VCaP (cell line): ENCODE measurements at regions not wholly inside any gene's neighbourhood (a gene's known extent, or its start where the extent isn't known, plus 50 kb on each side); places are given as distances from the start of the nearest gene placed in this dataset.

Source experiments
- H3K27ac ChIP-seq: fragments of 450-650 bp; 2 replicates; pipeline ENCODE4 v1.5.1; 2017
- TF ChIP-seq, protein P1 (sequence below): fragments of 450-650 bp; conservative IDR thresholded peaks from 2 replicates; pipeline ENCODE4 v1.5.1; 2017; ENCODE audit warnings: mild to moderate bottlenecking, moderate library complexity

DNA sequence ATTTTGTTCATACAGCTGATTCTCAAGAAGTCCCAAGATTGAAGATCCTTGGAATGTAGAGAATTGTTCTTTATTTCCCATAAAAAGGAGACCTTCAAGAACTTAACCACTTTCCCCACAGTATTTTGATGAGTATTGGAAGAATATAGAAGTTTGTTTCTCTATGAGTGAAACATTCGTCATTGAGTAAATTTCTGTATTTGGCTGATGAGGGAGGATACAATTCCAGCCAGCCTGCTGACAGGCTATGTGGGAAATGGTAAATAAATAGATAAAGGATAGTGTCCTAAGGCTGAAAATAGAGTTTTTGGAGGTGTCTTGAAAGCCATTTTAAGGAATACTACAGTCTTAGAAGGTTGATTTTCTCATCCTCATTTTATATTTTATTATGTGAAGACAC lies 1076.1 kb downstream of the ROBO2 start:
- TF ChIP-seq, protein P1, sequence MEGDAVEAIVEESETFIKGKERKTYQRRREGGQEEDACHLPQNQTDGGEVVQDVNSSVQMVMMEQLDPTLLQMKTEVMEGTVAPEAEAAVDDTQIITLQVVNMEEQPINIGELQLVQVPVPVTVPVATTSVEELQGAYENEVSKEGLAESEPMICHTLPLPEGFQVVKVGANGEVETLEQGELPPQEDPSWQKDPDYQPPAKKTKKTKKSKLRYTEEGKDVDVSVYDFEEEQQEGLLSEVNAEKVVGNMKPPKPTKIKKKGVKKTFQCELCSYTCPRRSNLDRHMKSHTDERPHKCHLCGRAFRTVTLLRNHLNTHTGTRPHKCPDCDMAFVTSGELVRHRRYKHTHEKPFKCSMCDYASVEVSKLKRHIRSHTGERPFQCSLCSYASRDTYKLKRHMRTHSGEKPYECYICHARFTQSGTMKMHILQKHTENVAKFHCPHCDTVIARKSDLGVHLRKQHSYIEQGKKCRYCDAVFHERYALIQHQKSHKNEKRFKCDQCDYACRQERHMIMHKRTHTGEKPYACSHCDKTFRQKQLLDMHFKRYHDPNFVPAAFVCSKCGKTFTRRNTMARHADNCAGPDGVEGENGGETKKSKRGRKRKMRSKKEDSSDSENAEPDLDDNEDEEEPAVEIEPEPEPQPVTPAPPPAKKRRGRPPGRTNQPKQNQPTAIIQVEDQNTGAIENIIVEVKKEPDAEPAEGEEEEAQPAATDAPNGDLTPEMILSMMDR: no peak
- H3K27ac ChIP-seq: no peak overlapping the region

GRCh38 chr3:78116874-78117273 lies 1077.0 kb downstream of the ROBO2 start:
- H3K27ac ChIP-seq: no peak overlapping the region

GRCh38 chr3:78123058-78123457 lies 1083.2 kb downstream of the ROBO2 start:
- H3K27ac ChIP-seq: no peak overlapping the region
- TF ChIP-seq, protein P1: no peak

More at GRCh38 chr3:78116874-78117273, 1077.0 kb downstream of the ROBO2 start:
- TF ChIP-seq, protein P1: no peak

DNA sequence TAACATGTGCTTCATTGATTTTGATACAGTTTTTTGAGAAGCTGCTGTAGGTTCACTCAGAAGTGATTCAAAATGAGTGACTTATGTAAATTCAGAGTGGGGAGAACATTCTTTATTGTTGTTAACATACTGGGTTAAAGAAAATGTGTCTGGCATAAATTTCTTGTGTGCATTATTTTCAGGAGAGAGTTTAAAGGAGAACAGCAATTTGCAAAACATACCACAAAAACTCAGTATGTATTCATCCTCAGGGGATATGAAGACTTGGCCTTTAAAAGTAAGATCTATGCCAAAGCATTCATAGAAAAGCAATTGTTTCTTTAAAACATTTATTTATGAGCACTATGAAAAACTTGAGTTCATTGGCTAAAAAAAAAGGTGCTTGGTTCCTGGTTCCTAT lies 1089.8 kb downstream of the ROBO2 start:
- no peak overlapping the region for H3K27ac ChIP-seq
- TF ChIP-seq, protein P1: no peak

DNA sequence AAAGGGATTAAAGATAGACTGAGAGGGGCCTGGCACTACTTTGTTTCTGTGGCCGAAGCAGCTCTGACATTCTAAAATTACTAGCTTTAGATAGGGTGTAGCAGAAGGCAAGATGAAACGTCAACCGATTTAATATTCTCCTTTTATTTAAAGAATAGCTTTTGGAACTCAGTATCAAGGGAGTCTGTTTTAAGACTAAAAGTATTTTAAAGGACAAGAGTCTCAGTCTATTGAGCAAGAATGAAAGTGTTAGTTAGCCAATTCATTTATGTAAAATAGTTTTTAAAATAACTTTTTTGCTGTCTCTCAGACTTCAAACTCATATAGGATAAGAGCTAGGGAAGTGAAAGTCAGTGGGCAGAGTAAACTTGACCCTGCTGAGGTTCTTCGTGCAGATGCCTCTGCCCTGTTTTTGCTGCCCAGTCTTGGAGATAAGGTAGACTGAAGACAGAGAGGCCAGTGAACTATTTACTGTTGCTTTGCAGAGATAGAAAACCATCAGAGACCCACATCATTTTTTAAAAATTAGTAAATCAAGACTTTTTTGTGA lies 1090.9 kb downstream of the ROBO2 start:
- H3K27ac ChIP-seq: no peak overlapping the region

DNA sequence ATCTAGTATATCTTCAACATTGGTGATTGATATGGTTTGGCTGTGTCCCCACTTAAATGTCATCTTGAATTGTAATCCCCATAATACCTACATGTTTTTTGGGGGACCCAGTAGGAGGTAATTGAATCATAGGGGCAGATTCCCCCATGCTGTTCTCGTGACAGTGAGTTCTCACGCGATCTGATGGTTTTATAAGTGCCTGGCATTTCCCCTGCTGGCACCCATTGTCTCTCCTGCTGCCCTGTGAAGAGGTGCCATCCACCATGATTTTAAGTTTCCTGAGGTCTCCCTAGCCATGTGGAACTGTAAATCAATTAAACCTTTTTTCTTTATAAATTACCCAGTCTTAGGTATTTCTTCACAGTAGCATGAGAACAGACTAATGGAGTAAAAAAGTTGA lies 1094.6 kb downstream of the ROBO2 start:
- no peak overlapping the region for H3K27ac ChIP-seq
- TF ChIP-seq, protein P1: no peak

More for the DNA sequence above, 1090.9 kb downstream of the ROBO2 start:
- TF ChIP-seq, protein P1: no peak

DNA sequence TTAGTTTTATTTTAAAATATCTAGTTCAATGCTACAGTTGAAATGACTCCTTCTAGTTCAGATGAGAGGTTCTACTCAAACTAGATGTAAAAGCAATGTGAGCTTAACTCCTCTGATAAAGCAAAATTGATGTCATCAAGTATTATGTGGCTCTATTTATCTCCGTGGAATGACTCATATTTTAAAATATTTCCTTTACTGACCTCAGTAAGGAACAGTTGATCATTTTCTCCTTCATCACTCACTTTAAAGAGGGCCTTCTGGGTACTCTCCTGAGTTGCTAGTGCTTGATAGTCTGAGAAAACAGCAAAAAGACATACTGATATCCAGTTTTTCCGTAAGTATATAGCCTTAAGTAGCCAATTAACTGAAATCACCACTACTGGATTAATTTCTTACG lies 1099.3 kb downstream of the ROBO2 start:
- TF ChIP-seq, protein P1: no peak
- no peak overlapping the region for H3K27ac ChIP-seq
